ENCODE measurements at regions not wholly inside any gene's neighbourhood (a gene's known extent, or its start where the extent isn't known, plus 50 kb on each side); places are given as distances from the start of the nearest gene placed in this dataset.
A peak's percentile ranks its signal among the peaks of the same experiment; 100 is the strongest.

DNA sequence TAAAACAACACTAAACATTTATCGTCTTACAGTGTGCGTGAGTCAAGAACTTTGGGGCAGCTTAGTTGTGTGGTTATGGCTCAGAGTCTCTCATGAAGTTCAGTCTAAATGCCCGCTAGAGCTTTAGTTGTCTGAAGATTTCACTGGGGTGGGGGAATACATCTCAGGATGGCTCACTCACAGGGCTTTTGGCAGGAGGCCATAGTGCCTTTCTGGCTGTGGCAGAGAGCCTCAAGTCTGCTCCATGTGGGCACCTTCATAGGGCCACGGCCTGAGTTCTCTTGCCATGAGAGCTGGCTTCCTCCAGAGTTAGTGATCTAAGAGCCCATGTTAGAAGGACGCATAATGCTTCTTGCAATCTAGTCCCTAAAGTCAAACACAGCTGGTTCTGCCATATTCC, 258.8 kb upstream of the NUDT12 start:
- in situ Hi-C loops (cut with MboI; ENCODE audit: low sequenced_read_pairs in 4 of 4): no loop called here
- no peak overlapping the region for H3K27ac ChIP-seq
- no peaks in the 10 kb centered on the region for H3K9me3 ChIP-seq
- H3K4me3 ChIP-seq: no peak overlapping the region
- ATAC-seq (no peak), DNase-seq (no peak)
- H3K27me3 ChIP-seq: no peaks in the 10 kb centered on the region
- no peaks in the 10 kb centered on the region for H3K36me3 ChIP-seq
- intact Hi-C loops (cut with DNase I; ENCODE audit: low total_unique reads): no loop called here
- H3K4me1 ChIP-seq: no peaks in the 10 kb centered on the region
- TF ChIP-seq POLR2A (IDR thresholded peaks at IDR 0.05): no peak
- TF ChIP-seq CTCF (IDR thresholded peaks at IDR 0.05 in 4 of 5, conservative IDR thresholded peaks at IDR 0.05 in 1 of 5): no peak

GRCh38 chr5:103808464-103809106, 246.0 kb upstream of the NUDT12 start:
- TF ChIP-seq CTCF (IDR thresholded peaks at IDR 0.05 in 4 of 5, conservative IDR thresholded peaks at IDR 0.05 in 1 of 5) (peak in 4 of 5 experiments; percentile 29 to 49 (median 32)), POLR2A (IDR thresholded peaks at IDR 0.05) (no peak)
- intact Hi-C loops (cut with DNase I; ENCODE audit: low total_unique reads) (no loop called here), in situ Hi-C loops (cut with MboI; ENCODE audit: low sequenced_read_pairs in 4 of 4) (no loop called here)
- H3K36me3 ChIP-seq: no peaks in the 10 kb centered on the region
- H3K27me3 ChIP-seq: no peaks in the 10 kb centered on the region
- DNase-seq: no peak
- H3K4me3 ChIP-seq: no peak overlapping the region
- H3K9me3 ChIP-seq: no peaks in the 10 kb centered on the region
- H3K27ac ChIP-seq: no peak overlapping the region
- ATAC-seq: no peak
- no peaks in the 10 kb centered on the region for H3K4me1 ChIP-seq

GRCh38 chr5:103804711-103805110, 242.1 kb upstream of the NUDT12 start:
- H3K4me3 ChIP-seq: no peak overlapping the region
- no peaks in the 10 kb centered on the region for H3K4me1 ChIP-seq
- TF ChIP-seq CTCF (IDR thresholded peaks at IDR 0.05 in 4 of 5, conservative IDR thresholded peaks at IDR 0.05 in 1 of 5) (no peak), POLR2A (IDR thresholded peaks at IDR 0.05) (no peak)
- ATAC-seq (no peak), DNase-seq (no peak)
- intact Hi-C loops (cut with DNase I; ENCODE audit: low total_unique reads): no loop called here
- no peaks in the 10 kb centered on the region for H3K9me3 ChIP-seq
- in situ Hi-C loops (cut with MboI; ENCODE audit: low sequenced_read_pairs in 4 of 4): no loop called here
- no peaks in the 10 kb centered on the region for H3K36me3 ChIP-seq
- no peaks in the 10 kb centered on the region for H3K27me3 ChIP-seq
- H3K27ac ChIP-seq: no peak overlapping the region

DNA sequence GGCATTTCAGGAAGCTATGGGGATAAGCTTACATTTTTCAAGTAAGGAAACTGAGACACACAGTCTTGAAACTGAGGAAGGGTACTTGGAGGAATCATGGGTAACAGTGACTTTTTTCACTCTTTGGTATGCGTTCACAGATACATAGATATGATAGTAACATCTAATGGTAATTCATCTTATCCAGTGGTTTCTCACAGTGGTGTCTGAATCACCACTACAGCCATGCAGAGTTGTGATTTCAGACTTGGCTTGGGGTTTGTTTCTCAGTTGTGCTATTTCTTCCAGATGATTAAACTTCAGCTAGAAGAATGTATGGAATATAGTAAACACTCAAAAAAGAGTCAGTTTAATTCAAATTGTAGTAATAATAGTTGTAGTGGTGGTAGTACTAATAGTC, 239.1 kb upstream of the NUDT12 start:
- no peaks in the 10 kb centered on the region for H3K4me1 ChIP-seq
- in situ Hi-C loops (cut with MboI; ENCODE audit: low sequenced_read_pairs in 4 of 4) (no loop called here), intact Hi-C loops (cut with DNase I; ENCODE audit: low total_unique reads) (no loop called here)
- TF ChIP-seq POLR2A (IDR thresholded peaks at IDR 0.05) (no peak), CTCF (IDR thresholded peaks at IDR 0.05 in 4 of 5, conservative IDR thresholded peaks at IDR 0.05 in 1 of 5) (no peak)
- ATAC-seq (no peak), DNase-seq (no peak)
- no peaks in the 10 kb centered on the region for H3K36me3 ChIP-seq
- H3K9me3 ChIP-seq: no peaks in the 10 kb centered on the region
- no peak overlapping the region for H3K4me3 ChIP-seq
- H3K27me3 ChIP-seq: no peaks in the 10 kb centered on the region
- no peak overlapping the region for H3K27ac ChIP-seq
